AG04449 (cell line): ENCODE measurements at regions not wholly inside any gene's neighbourhood (a gene's known extent, or its start where the extent isn't known, plus 50 kb on each side); places are given as distances from the start of the nearest gene placed in this dataset.

ENCODE experiments used
- CTCF ChIA-PET: fragments of 350-600 bp; formaldehyde crosslinking; extraction: SDS; loops from one replicate; lab custom pipeline; 2021; ENCODE audit warnings: antibody characterized with exemption; lab: Yijun Ruan, JAX
- POLR2A ChIA-PET: fragments of 400-600, 350-600 bp; formaldehyde crosslinking; extraction: SDS; loops from one replicate; lab custom pipeline; 2020; ENCODE audit warnings: antibody characterized with exemption, inconsistent platforms; lab: Yijun Ruan, JAX
- DNase-seq: peaks from one replicate; pipeline ENCODE4 v3.0.0-alpha.2; 2010; ENCODE audit warnings: low read depth, low spot score
- H3K4me3 ChIP-seq: 2 replicates; pipeline ENCODE4 v1.5.1; 2011; ENCODE audit warnings: low read depth, mild to moderate bottlenecking, control low read depth, low read length
- TF ChIP-seq, protein P1 (sequence below): IDR thresholded peaks from one replicate; pipeline ENCODE4 v1.5.1; 2011; ENCODE audit warnings: mild to moderate bottlenecking, moderate library complexity, low read length, control low read depth, inconsistent platforms; ENCODE audit not compliant: insufficient read depth; ENCODE audit errors: missing control alignments

GRCh38 chrX:121146059-121146628 is 98.7 kb downstream of the GLUD2 start:
- DNase-seq: no peak
- ChIA-PET POLR2A (no interaction called here), CTCF (no interaction called here)
- no peak overlapping the region for H3K4me3 ChIP-seq
- TF ChIP-seq, protein P1, sequence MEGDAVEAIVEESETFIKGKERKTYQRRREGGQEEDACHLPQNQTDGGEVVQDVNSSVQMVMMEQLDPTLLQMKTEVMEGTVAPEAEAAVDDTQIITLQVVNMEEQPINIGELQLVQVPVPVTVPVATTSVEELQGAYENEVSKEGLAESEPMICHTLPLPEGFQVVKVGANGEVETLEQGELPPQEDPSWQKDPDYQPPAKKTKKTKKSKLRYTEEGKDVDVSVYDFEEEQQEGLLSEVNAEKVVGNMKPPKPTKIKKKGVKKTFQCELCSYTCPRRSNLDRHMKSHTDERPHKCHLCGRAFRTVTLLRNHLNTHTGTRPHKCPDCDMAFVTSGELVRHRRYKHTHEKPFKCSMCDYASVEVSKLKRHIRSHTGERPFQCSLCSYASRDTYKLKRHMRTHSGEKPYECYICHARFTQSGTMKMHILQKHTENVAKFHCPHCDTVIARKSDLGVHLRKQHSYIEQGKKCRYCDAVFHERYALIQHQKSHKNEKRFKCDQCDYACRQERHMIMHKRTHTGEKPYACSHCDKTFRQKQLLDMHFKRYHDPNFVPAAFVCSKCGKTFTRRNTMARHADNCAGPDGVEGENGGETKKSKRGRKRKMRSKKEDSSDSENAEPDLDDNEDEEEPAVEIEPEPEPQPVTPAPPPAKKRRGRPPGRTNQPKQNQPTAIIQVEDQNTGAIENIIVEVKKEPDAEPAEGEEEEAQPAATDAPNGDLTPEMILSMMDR: no peak

DNA sequence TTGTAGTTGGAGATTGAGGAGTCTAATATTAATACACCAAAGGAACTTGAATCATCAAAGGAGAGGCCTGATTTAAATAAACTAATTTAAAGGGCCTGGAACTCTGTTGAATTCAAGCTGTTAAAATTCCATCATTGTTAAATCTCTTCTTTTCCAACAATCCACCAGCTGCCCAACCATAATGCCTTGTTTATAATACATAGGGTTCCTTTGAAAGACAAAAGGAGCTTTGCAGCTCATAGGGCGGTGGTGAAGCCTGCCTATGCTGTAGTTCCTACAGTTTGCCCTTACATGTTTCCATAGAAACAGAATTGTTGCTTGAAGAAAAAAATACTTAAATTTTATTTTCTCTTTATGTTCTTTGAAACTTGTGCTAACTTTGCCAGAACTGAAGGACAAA is 102.8 kb downstream of the GLUD2 start:
- TF ChIP-seq, protein P1: no peak
- ChIA-PET POLR2A (no interaction called here), CTCF (no interaction called here)
- DNase-seq: no peak
- no peak overlapping the region for H3K4me3 ChIP-seq

- TF ChIP-seq, protein P1: no peak
- ChIA-PET POLR2A (no interaction called here), CTCF (no interaction called here)
- H3K4me3 ChIP-seq: no peak overlapping the region
- no peak for DNase-seq
Observed at GRCh38 chrX:121151293-121151692, 103.9 kb downstream of the GLUD2 start.

GRCh38 chrX:121154858-121155404 is 107.5 kb downstream of the GLUD2 start:
- TF ChIP-seq, protein P1: no peak
- H3K4me3 ChIP-seq: no peak overlapping the region
- no peak for DNase-seq
- CTCF ChIA-PET: no interaction called here
- POLR2A ChIA-PET: no interaction called here

DNA sequence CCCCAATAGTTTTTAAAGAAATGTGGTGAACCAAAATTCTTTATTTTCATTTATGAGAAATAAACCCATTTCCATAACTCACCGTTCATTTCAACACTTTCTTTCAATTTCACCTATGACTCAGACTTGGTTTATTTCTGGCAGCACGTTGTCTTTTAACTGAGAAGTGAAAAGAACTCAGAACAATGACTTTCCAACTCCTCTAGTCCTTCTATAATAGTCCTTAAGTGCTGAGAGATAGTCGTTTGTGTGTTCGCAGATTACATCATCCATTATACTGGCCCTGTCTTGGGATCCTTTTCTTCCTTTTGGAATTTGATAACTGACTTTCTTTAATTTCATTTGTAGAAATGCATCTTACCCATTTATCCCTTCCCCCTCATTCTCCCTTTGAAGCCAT is 113.6 kb downstream of the GLUD2 start:
- CTCF ChIA-PET: no interaction called here
- no peak for DNase-seq
- H3K4me3 ChIP-seq: no peak overlapping the region
- TF ChIP-seq, protein P1: no peak
- POLR2A ChIA-PET: no interaction called here

DNA sequence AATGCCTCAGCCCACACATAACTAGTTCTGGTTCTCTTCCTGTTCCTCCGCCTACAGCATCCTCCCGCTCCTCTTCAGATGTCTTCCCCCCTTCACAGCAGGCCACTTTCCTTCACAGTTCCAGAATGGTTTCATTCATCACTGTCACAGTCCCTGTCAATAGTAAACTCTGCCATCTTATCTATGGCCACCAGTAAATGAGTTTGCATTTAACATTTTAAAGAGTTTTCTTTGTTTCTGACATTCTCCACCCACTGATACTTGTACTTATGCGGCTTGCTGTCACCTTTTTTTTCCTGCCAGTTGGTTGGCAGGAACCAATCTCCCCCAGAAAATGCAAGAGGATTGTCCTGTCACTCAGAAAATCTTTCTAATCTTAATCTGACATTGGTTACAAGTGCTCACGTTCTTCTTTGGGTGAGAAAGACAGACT is 114.1 kb downstream of the GLUD2 start:
- TF ChIP-seq, protein P1: no peak
- ChIA-PET POLR2A (no interaction called here), CTCF (no interaction called here)
- no peak for DNase-seq
- no peak overlapping the region for H3K4me3 ChIP-seq
